GM12878 (cell line): ENCODE measurements at regions not wholly inside any gene's neighbourhood (a gene's known extent, or its start where the extent isn't known, plus 50 kb on each side); places are given as distances from the start of the nearest gene placed in this dataset.

Source experiments
- CREB1 ChIP-seq: IDR thresholded peaks from 2 replicates; pipeline ENCODE4 v1.6.1; 2012; ENCODE audit warnings: low read depth, mild to moderate bottlenecking, inconsistent platforms
- GABPA ChIP-seq: IDR thresholded peaks from 2 replicates; pipeline ENCODE4 v1.6.1; 2014; ENCODE audit warnings: antibody characterized with exemption, low read depth, mild to moderate bottlenecking, inconsistent platforms
- POLR2A ChIP-seq: IDR thresholded peaks from 2 replicates; pipeline ENCODE4 v1.6.1; 2011; ENCODE audit warnings: low read depth, mild to moderate bottlenecking, low read length
- SPI1 ChIP-seq: IDR thresholded peaks from 2 replicates; pipeline ENCODE4 v1.6.1; 2011; ENCODE audit warnings: low read depth, mild to moderate bottlenecking, low read length, moderate library complexity, borderline replicate concordance; ENCODE audit not compliant: insufficient read depth

DNA sequence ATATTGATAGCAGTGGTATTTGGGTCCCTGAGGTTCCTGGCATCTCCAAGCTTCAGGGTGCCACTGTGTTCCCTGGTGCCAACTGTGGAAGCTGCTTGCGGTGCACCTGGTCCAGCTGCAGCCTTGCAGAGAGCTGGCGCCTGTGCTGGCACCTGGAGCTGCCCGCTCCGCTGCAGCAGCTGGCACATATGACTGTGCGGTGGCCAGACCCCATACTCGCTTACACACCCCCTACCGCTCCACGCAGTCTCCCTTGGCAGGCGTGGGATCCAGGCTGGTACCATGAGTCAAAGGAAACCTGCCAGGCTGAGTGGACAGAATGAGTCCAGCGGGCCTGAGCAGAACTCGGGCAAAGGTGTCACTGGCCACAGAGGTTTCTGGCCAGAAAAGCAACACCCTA, 89.9 kb upstream of the JAZF1 start:
- no peak for TF ChIP-seq GABPA
- TF ChIP-seq SPI1: no peak
- no peak for TF ChIP-seq POLR2A
- TF ChIP-seq CREB1: no peak
